ENCODE measurements at regions not wholly inside any gene's neighbourhood (a gene's known extent, or its start where the extent isn't known, plus 50 kb on each side); places are given as distances from the start of the nearest gene placed in this dataset.

DNA sequence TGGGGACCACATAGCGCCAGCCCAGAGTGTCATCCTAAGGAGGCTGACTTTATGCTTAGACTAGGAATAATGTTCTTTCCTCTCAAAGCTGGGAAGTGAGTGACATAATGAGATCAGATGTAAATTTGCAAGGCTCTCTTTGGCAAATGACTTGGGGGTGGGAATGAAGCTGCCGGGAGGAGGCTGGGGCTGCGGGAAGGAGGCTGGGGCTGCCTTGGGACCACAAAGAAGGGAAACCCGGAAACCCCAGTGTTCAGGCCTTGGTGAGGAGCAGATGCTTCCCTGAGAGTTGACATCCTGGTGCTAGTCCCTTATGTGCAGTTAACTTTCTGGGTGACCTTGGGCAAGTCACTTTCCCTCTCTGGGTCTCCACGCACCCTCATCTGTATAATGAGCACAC is 182.0 kb downstream of the CHST1 start:
- DNase-seq (no peak), ATAC-seq (no peak)
- Mint-ChIP-seq H3K9me3 (no peaks in the 10 kb centered on the region), H3K4me3 (no peak overlapping the region), H3K4me1 (ENCODE audit: low read depth) (no peaks in the 10 kb centered on the region), H3K36me3 (ENCODE audit: insufficient read depth) (no peaks in the 10 kb centered on the region), H3K27me3 (ENCODE audit: low read depth) (peaks cover 22% of the 10 kb centered on the region)

DNA sequence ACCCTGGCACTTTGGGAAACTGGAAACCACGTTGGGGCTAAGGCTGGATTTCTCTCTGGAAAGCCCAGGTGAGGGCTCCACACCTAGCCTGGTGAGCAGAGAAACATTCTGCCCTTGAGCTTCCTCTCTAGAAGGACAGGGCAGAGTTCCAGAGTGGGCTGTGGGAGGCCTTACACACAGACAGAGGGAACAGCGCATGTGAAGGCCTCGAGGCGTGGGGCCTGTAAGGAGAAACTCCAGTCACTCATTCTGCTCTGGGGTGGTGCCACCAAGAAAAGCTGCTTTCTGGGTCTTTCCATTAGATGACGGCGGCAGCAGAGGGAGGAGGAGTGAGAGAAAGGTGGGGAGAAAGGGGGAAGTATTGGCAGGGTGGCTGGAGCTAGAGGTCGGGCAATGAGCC is 183.1 kb downstream of the CHST1 start:
- no peak for DNase-seq
- Mint-ChIP-seq H3K36me3 (ENCODE audit: insufficient read depth) (no peaks in the 10 kb centered on the region), H3K27me3 (ENCODE audit: low read depth) (peaks cover 22% of the 10 kb centered on the region), H3K4me3 (no peak overlapping the region), H3K9me3 (no peaks in the 10 kb centered on the region), H3K4me1 (ENCODE audit: low read depth) (no peaks in the 10 kb centered on the region)
- ATAC-seq: no peak

DNA sequence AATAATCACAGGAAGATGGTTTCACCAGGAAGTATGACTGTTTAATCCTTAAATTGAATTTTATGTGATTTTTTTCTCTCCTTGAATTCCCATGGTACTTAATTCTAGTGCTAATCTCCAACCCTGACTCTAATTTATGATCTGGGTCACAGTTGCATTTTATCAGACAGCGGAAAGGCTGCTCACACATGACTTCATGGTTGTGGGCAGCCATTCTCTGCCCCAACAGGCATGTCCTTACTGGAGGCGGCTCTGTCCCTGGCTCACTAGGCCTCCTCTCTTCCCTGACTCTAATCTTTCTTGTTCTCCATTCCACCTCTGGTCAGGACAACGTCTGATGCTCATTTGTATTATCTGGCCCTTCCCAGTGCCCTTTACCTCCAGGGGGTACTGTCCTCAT is 184.4 kb downstream of the CHST1 start:
- Mint-ChIP-seq H3K36me3 (ENCODE audit: insufficient read depth) (no peaks in the 10 kb centered on the region), H3K27me3 (ENCODE audit: low read depth) (peaks cover 25% of the 10 kb centered on the region), H3K4me3 (no peak overlapping the region), H3K9me3 (no peaks in the 10 kb centered on the region), H3K4me1 (ENCODE audit: low read depth) (no peaks in the 10 kb centered on the region)
- DNase-seq (no peak), ATAC-seq (no peak)

DNA sequence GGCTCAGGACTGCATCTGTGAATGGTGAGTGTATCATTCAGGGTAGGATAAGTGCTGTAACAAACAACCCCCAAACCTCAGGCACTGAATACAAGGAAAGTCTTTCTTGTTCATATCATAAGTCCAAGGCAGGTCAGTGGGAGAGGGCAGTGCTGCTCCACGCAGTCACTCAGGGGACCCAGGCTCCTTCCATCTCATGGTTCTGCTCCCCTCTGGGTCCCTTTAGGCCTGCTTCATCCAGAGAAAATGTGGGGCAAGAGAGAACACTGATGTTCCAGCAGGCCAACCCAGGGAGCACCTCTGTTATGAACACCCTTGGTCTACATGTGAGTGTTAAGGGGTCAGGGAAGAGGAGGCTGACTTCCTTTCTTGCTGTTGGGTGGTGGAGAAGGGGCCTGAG is 187.8 kb downstream of the CHST1 start:
- no peak overlapping the region for H3K4me3 Mint-ChIP-seq
- DNase-seq: no peak
- H3K4me1 Mint-ChIP-seq (ENCODE audit: low read depth): no peaks in the 10 kb centered on the region
- no peaks in the 10 kb centered on the region for H3K9me3 Mint-ChIP-seq
- no peaks in the 10 kb centered on the region for H3K36me3 Mint-ChIP-seq (ENCODE audit: insufficient read depth)
- peaks cover 31% of the 10 kb centered on the region for H3K27me3 Mint-ChIP-seq (ENCODE audit: low read depth)
- ATAC-seq: no peak

DNA sequence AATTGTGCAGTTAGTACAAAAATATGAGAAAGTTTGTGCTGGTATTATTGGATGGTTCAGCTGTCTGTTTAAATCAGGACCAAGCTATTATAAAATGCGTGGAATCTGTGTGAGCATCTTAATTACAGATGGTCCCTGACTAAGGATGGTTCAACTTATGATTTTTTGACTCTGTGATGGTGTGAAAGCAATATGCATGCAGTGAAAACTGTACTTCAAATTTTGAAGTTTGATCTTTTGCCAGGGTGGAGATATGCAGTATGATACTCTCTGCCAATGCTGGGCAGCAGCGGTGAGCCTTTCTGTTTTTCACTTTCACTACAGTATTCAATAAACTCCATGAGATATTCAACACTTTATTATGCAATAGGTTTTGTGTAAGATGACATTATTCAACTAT is 189.3 kb downstream of the CHST1 start:
- no peak overlapping the region for H3K4me3 Mint-ChIP-seq
- H3K4me1 Mint-ChIP-seq (ENCODE audit: low read depth): no peaks in the 10 kb centered on the region
- peaks cover 27% of the 10 kb centered on the region for H3K27me3 Mint-ChIP-seq (ENCODE audit: low read depth)
- ATAC-seq (no peak), DNase-seq (no peak)
- H3K9me3 Mint-ChIP-seq: no peaks in the 10 kb centered on the region
- H3K36me3 Mint-ChIP-seq (ENCODE audit: insufficient read depth): no peaks in the 10 kb centered on the region

DNA sequence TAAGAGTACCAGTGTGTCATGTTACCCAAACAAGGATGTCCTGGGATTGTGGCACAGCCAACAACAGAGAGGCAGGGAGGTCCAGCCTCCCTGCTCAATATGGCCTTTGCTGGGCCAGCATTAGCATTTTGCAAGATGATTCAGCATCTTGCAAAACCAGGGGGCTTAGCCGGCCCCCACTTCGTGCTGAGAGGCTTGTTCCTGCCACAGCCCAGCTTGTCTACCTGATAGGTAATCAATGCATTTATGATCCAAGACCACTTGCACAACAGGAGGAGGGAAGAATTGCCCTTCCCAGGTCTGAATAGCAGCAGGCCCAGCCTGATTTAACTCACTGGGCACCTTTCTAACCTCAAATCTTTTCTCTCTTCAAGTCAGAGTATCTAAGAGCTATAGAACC is 189.0 kb upstream of the SYT13 start:
- Mint-ChIP-seq H3K4me1 (ENCODE audit: low read depth) (no peaks in the 10 kb centered on the region), H3K9me3 (no peaks in the 10 kb centered on the region), H3K27me3 (ENCODE audit: low read depth) (peaks cover 21% of the 10 kb centered on the region), H3K36me3 (ENCODE audit: insufficient read depth) (no peaks in the 10 kb centered on the region), H3K4me3 (no peak overlapping the region)
- ATAC-seq (no peak), DNase-seq (no peak)

DNA sequence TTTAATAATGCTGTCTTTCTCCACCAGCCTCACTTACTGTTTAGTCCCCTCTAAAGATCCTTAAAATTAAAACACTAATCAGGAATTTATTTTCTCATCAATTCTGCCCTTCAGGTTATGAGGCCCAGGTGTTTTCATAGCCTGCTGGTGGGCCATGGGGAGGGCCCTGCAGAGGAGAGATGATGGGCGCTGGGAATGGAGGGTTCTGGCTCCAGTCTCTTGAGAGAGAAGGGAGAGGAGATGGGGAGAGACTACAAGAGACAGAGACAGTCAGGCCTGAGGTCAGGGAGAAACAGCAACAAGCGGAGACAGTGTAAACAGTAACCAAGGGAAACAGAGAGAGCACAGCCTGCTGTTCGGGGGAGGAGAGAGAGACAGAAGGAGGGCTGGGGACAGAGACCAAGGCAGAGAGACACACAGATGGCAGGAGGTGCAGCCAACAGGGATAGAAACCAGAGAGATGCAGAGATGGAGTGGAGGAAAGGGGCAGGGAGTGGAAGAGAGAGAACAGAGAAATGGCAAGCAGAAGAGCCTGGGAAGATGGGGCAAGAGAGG is 187.3 kb upstream of the SYT13 start:
- DNase-seq (no peak), ATAC-seq (no peak)
- no peaks in the 10 kb centered on the region for H3K36me3 Mint-ChIP-seq (ENCODE audit: insufficient read depth)
- no peaks in the 10 kb centered on the region for H3K4me1 Mint-ChIP-seq (ENCODE audit: low read depth)
- H3K27me3 Mint-ChIP-seq (ENCODE audit: low read depth): peaks cover 13% of the 10 kb centered on the region
- no peaks in the 10 kb centered on the region for H3K9me3 Mint-ChIP-seq
- no peak overlapping the region for H3K4me3 Mint-ChIP-seq

DNA sequence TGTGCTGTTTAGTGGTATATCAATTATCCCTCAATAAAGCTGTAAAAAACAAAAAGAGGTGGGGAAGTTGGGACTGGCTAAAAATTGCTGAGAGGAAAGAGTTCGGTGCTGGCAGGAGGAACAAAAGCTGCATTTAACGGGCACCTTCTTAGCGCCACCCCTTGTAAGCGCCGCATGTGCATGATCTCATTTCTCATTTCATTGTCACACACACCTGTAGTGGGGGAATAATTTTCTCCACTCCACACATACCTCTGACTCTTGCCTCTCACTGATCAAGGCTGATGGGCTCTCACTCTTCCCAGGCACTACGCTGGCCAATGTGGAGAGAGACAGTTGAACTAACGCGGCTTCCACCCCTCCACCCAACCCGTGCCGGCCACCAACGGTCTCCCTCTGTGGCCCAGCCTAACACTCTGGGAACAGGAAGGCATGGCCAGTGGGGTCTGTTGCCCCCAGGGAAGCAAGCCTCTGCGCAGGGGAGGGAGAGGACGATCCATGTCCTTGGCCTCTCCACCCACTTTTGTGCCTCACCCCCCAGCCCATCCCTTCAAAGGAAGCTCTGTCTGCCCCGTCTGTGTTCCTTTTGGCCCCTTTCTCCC is 186.7 kb upstream of the SYT13 start:
- no peaks in the 10 kb centered on the region for H3K36me3 Mint-ChIP-seq (ENCODE audit: insufficient read depth)
- peaks cover 13% of the 10 kb centered on the region for H3K27me3 Mint-ChIP-seq (ENCODE audit: low read depth)
- no peaks in the 10 kb centered on the region for H3K4me1 Mint-ChIP-seq (ENCODE audit: low read depth)
- DNase-seq (no peak), ATAC-seq (no peak)
- no peak overlapping the region for H3K4me3 Mint-ChIP-seq
- no peaks in the 10 kb centered on the region for H3K9me3 Mint-ChIP-seq

DNA sequence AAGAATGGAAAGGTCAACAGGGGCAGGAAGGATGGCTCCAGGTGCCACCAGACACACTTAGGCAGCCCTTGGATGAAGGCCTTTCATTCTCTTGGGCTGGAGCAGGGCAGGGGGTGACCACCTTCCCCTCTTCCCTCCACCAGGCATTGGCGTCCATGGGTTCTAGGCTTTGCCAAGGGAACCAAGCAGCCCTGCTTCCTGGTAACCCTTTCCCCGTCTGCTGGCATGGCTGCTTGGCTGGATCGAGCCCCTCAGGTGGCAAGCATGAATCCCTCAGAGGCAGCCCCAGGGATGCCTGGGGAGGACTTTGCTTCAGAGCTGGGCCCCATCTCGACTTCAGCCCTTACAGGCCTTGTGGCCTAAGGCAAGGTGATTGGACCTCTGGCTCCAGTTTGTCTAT is 185.1 kb upstream of the SYT13 start:
- no peaks in the 10 kb centered on the region for H3K36me3 Mint-ChIP-seq (ENCODE audit: insufficient read depth)
- peaks cover 11% of the 10 kb centered on the region for H3K27me3 Mint-ChIP-seq (ENCODE audit: low read depth)
- H3K4me3 Mint-ChIP-seq: no peak overlapping the region
- ATAC-seq (no peak), DNase-seq (no peak)
- H3K4me1 Mint-ChIP-seq (ENCODE audit: low read depth): no peaks in the 10 kb centered on the region
- no peaks in the 10 kb centered on the region for H3K9me3 Mint-ChIP-seq

DNA sequence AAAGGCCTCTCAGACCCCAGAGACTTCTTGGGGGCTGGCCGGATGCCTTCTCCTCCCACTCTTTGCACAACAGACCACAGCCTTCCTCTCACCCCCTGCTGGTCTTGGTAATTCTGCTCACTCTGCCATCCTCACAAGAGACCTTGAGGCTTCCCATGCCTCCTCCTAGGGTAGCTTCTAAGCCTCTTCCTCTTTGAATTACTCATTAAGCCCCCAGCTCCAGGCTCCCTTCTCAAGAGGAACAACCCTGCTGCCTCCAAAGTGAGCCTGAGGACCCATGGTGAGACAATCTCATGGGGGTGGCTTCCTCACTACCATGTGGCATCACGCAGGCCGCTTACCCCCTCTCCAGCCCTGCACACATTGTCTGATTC is 184.6 kb upstream of the SYT13 start:
- no peak for ATAC-seq

DNA sequence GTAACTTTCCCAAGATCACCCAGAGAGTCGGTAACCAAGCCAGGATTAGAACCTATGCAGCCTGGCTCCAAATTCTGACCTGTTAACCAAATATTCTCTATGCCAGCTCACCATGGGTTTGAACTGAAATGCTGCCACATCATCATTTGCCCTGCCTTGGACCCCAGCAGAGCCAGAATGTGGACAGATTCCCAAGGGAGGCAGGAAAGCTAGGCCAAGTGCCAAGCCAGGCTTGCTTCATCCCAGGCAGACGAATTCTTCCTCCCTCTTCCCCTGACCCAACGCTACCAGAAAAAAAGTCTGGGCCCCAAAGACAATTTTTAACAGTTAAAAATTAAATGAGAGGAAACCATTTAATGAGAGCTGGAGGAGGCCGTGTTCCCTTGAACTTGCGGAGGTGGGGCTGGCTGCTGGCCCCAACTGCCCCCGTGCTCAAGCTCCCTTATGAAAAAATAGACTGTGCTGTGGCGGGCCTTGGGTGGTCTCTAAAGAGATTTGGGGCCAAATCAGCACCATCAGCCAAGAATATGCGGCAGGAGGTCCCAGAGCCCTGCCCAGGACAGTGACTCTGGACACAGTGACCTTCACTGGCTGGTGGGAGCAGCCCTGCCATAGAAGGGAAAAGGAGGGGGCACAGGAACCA is 184.1 kb upstream of the SYT13 start:
- H3K4me1 Mint-ChIP-seq (ENCODE audit: low read depth): no peaks in the 10 kb centered on the region
- no peaks in the 10 kb centered on the region for H3K36me3 Mint-ChIP-seq (ENCODE audit: insufficient read depth)
- ATAC-seq (no peak), DNase-seq (no peak)
- peaks cover 11% of the 10 kb centered on the region for H3K27me3 Mint-ChIP-seq (ENCODE audit: low read depth)
- no peak overlapping the region for H3K4me3 Mint-ChIP-seq
- no peaks in the 10 kb centered on the region for H3K9me3 Mint-ChIP-seq

More for the DNA sequence above, 184.6 kb upstream of the SYT13 start:
- Mint-ChIP-seq H3K4me1 (ENCODE audit: low read depth) (no peaks in the 10 kb centered on the region), H3K9me3 (no peaks in the 10 kb centered on the region), H3K4me3 (no peak overlapping the region), H3K27me3 (ENCODE audit: low read depth) (peaks cover 11% of the 10 kb centered on the region), H3K36me3 (ENCODE audit: insufficient read depth) (no peaks in the 10 kb centered on the region)
- no peak for DNase-seq

DNA sequence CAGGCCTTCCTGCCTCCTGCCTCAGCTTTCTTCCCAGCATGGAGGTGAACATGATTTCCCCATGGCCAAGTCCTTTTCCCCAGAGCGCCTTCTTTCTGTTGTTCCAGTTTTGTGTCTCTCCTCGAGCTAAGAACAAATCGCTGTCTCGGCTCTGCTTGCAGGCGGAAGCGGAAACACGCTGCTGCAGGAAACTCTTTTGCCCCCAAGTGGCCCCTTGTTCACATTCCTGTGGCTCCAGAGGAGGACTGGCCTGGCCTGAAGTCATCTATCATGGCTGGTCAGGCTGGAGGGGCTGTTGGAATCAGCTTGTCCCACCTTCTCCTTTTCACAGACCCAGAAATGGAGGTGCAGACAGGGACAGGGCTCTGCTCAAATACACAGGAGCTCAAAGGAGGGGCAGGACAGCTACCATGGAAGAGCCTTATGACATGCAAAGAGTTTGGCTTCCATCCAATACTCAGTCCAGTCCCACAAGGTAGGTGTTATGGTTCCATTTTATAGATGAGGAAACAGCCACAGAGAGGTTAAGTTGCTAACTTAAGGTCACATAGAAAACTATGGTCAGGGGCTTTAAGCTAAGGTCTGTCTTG is 182.2 kb upstream of the SYT13 start:
- Mint-ChIP-seq H3K27me3 (ENCODE audit: low read depth) (peaks cover 7% of the 10 kb centered on the region), H3K9me3 (no peaks in the 10 kb centered on the region), H3K4me3 (no peak overlapping the region), H3K4me1 (ENCODE audit: low read depth) (no peaks in the 10 kb centered on the region), H3K36me3 (ENCODE audit: insufficient read depth) (no peaks in the 10 kb centered on the region)
- ATAC-seq (no peak), DNase-seq (no peak)

DNA sequence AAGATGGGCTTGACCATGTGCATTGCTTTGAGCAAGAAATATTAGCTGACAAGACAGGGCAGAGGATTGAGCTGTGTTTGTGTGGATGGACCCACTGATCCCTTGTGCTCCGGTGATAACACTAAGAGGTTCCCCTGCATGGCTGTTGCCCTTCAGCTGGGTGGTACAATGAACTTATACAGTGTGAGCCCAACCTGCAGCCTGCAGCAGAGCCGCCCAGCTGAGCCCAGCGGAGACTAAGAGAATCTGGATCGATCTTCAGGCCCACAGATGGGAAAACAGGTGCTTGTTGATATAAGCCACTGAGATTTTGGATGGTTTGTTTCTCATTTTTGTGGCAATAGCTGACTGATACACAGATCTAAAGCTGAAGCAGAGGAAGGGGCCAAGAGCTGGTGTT is 177.4 kb upstream of the SYT13 start:
- Mint-ChIP-seq H3K36me3 (ENCODE audit: insufficient read depth) (no peaks in the 10 kb centered on the region), H3K4me1 (ENCODE audit: low read depth) (no peaks in the 10 kb centered on the region), H3K4me3 (no peak overlapping the region), H3K27me3 (ENCODE audit: low read depth) (no peaks in the 10 kb centered on the region), H3K9me3 (no peaks in the 10 kb centered on the region)
- ATAC-seq (no peak), DNase-seq (no peak)

DNA sequence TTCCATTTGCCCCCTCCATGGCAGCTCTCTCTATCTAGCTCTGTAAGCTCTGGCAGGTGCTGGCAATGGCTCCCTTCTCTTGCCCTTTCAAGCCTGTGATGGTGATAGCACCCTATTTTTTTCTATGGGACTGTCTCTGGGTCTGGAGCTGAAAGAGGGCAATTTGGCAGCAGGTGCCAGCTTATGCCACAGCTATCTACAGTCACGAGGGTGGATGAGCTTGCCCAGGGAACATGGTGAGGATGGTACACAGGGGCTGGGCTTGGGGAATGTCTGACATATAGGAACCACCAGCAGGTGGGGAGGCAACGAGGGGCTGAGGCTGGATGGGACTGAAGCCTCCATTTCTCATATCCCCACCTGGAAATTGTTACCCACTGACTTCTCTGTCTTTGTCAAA is 175.4 kb upstream of the SYT13 start:
- Mint-ChIP-seq H3K4me3 (no peak overlapping the region), H3K36me3 (ENCODE audit: insufficient read depth) (no peaks in the 10 kb centered on the region), H3K9me3 (no peaks in the 10 kb centered on the region), H3K27me3 (ENCODE audit: low read depth) (peaks cover 3% of the 10 kb centered on the region), H3K4me1 (ENCODE audit: low read depth) (no peaks in the 10 kb centered on the region)
- DNase-seq: no peak
- no peak for ATAC-seq

DNA sequence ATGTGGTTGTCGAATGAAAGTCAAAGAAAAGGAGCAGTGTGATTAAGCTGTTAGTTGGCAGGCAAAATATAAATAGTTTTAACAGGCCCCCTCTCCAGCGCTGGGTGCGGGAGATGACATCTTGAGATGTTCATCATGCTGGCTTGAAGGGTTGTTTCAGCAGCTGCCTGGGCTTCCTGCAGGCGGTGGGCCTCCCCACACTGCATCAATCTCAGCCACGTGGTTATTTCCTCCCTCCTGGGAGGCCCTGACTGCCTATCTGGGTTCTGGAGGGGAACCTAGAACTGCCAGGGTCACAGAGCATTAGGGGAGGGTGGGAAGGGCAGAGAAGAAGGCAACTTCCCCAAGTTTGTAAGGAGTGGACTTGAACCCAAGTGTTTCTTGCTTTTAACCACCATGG is 173.3 kb upstream of the SYT13 start:
- H3K4me3 Mint-ChIP-seq: no peak overlapping the region
- no peak for ATAC-seq
- peaks cover 3% of the 10 kb centered on the region for H3K27me3 Mint-ChIP-seq (ENCODE audit: low read depth)

More for the DNA sequence above, 173.3 kb upstream of the SYT13 start:
- DNase-seq: no peak
- Mint-ChIP-seq H3K36me3 (ENCODE audit: insufficient read depth) (no peaks in the 10 kb centered on the region), H3K4me1 (ENCODE audit: low read depth) (no peaks in the 10 kb centered on the region), H3K9me3 (no peaks in the 10 kb centered on the region)

All from activated T-cell treated with anti-CD3 and anti-CD28 coated beads, Interleukin-2, amount 50 U/mL, for 4 hours (primary cell).